Neutrophil (primary cell): ENCODE measurements at regions not wholly inside any gene's neighbourhood (a gene's known extent, or its start where the extent isn't known, plus 50 kb on each side); places are given as distances from the start of the nearest gene placed in this dataset.

Source experiments
- H3K27ac ChIP-seq: fragments of 200-600 bp; sonication (generic); 2 replicates; pipeline ENCODE4 v1.5.1; 2016; ENCODE audit warnings: mild to moderate bottlenecking, moderate library complexity
- H3K27me3 ChIP-seq: fragments of 200-600 bp; sonication (generic); 2 replicates; pipeline ENCODE4 v1.6.0; 2016; ENCODE audit warnings: mild to moderate bottlenecking
- H3K36me3 ChIP-seq: fragments of 200-600 bp; sonication (generic); 2 replicates; pipeline ENCODE4 v1.5.1; 2017
- H3K4me1 ChIP-seq, 2 experiments: fragments of 200-600 bp in 1 of 2; sonication (generic) in 1 of 2; 1 replicate in 1 of 2; 2 replicates in 1 of 2; pipeline versions ENCODE4 v1.5.1 to v1.6.1; 2013 to 2016; ENCODE audit warnings: low read depth in 1 of 2, low read length in 1 of 2, mild to moderate bottlenecking in 1 of 2, moderate library complexity in 1 of 2; ENCODE audit not compliant: control insufficient read depth in 1 of 2, insufficient read depth in 1 of 2
- H3K4me3 ChIP-seq, 2 experiments: fragments of 200-600 bp in 1 of 2; sonication (generic) in 1 of 2; 1 replicate in 1 of 2; 2 replicates in 1 of 2; pipeline ENCODE4 v1.5.1; 2013 to 2016; ENCODE audit warnings: low read depth in 1 of 2, low read length in 1 of 2, mild to moderate bottlenecking in 1 of 2, moderate library complexity in 1 of 2
- H3K9me3 ChIP-seq: fragments of 200-600 bp; sonication (generic); 2 replicates; pipeline ENCODE4 v1.5.1; 2016
- TF ChIP-seq, protein P1 (sequence below): fragments of 200-600 bp; sonication (generic); IDR thresholded peaks from 2 replicates; pipeline ENCODE4 v1.5.1; 2016; ENCODE audit warnings: antibody characterized with exemption

GRCh38 chr5:35281613-35282012 is 51.3 kb upstream of the PRLR start:
- Histone ChIP-seq H3K4me1 (no peaks in the 10 kb centered on the region), H3K9me3 (no peaks in the 10 kb centered on the region), H3K4me3 (no peak overlapping the region), H3K27me3 (no peaks in the 10 kb centered on the region), H3K36me3 (no peaks in the 10 kb centered on the region), H3K27ac (no peak overlapping the region)
- TF ChIP-seq, protein P1, sequence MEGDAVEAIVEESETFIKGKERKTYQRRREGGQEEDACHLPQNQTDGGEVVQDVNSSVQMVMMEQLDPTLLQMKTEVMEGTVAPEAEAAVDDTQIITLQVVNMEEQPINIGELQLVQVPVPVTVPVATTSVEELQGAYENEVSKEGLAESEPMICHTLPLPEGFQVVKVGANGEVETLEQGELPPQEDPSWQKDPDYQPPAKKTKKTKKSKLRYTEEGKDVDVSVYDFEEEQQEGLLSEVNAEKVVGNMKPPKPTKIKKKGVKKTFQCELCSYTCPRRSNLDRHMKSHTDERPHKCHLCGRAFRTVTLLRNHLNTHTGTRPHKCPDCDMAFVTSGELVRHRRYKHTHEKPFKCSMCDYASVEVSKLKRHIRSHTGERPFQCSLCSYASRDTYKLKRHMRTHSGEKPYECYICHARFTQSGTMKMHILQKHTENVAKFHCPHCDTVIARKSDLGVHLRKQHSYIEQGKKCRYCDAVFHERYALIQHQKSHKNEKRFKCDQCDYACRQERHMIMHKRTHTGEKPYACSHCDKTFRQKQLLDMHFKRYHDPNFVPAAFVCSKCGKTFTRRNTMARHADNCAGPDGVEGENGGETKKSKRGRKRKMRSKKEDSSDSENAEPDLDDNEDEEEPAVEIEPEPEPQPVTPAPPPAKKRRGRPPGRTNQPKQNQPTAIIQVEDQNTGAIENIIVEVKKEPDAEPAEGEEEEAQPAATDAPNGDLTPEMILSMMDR = no peak
